ENCODE measurements at regions not wholly inside any gene's neighbourhood (a gene's known extent, or its start where the extent isn't known, plus 50 kb on each side); places are given as distances from the start of the nearest gene placed in this dataset.
"Not testable (repeated sequence)": the region's sequence is repeated elsewhere in the genome, so short reads cannot be mapped to it uniquely, and the experiment has no call there.

GRCh38 chr2:7653617-7654016 is 736.4 kb downstream of the RNF144A start:
- ChIA-PET CTCF (ENCODE audit: low intra/inter-chr PET ratio) (no interaction called here), POLR2A (no interaction called here)
- H3K27me3 ChIP-seq (ENCODE audit: control insufficient read depth in 2 of 2, insufficient read depth in 2 of 2, low read length in 2 of 2) = no peaks in the 10 kb centered on the region
- in situ Hi-C loops (cut with MboI) = no loop called here
- FAIRE-seq = no peak
- BruUV-seq (replicated peaks) = no TSS peak
- no peak for ATAC-seq
- no peaks in the 10 kb centered on the region for H3K4me1 ChIP-seq (replicated peaks in 1 of 2; ENCODE audit: control insufficient read depth in 2 of 2, insufficient read depth in 2 of 2, low read length in 2 of 2)
- H2AFZ ChIP-seq (ENCODE audit: low read depth, low read length) = no peak overlapping the region
- H3K9me1 ChIP-seq (ENCODE audit: control insufficient read depth, insufficient read depth, low read length) = no peaks in the 10 kb centered on the region
- intact Hi-C loops (cut with micrococcal nuclease) = no loop called here
- H3K36me3 ChIP-seq (ENCODE audit: control insufficient read depth, insufficient read depth, low read length) = no peaks in the 10 kb centered on the region
- H3K79me2 ChIP-seq (ENCODE audit: control insufficient read depth, insufficient read depth, low read length) = no peaks in the 10 kb centered on the region
- H4K20me1 ChIP-seq (replicated peaks; ENCODE audit: control insufficient read depth, insufficient read depth, low read length) = no peaks in the 10 kb centered on the region
- WGBS (ENCODE audit: insufficient coverage, low coverage, missing lambda C conversion rate) = 0% methylated on average over 2 of the region's 2 CpGs
- no peak overlapping the region for H3K9ac ChIP-seq (ENCODE audit: insufficient read depth in 1 of 2, low read depth in 2 of 2, low read length in 2 of 2)
- H3K9me3 ChIP-seq (replicated peaks; ENCODE audit: control insufficient read depth, insufficient read depth, low read depth, low read length) = no peaks in the 10 kb centered on the region
- no peak overlapping the region for H3K27ac ChIP-seq (ENCODE audit: extremely low read depth, low read depth, low read length)
- DNase-seq (ENCODE audit: extremely low read depth in 1 of 4, low spot score in 3 of 4) = no peak
- peak; percentile 40; the same call in 1 of the 2 replicates for TF ChIP-seq NFIC (IDR thresholded peaks at IDR 0.05)
- TF ChIP-seq KHSRP (IDR thresholded peaks at IDR 0.05) = no peak
- TF ChIP-seq MAFF (IDR thresholded peaks at IDR 0.05; ENCODE audit: low read length) = no peak
- TF ChIP-seq ZNF224 (CRISPR knock-in tag; IDR thresholded peaks at IDR 0.05) = no peak
- TF ChIP-seq SIN3A (IDR thresholded peaks at IDR 0.05; ENCODE audit: borderline replicate concordance in 2 of 2, control insufficient read depth in 1 of 2, low read depth in 2 of 2, low read length in 2 of 2) = no peak
- no peak overlapping the region for H3K4me2 ChIP-seq (ENCODE audit: insufficient read depth, low read length)
- H3K4me3 ChIP-seq = no peak overlapping the region

DNA sequence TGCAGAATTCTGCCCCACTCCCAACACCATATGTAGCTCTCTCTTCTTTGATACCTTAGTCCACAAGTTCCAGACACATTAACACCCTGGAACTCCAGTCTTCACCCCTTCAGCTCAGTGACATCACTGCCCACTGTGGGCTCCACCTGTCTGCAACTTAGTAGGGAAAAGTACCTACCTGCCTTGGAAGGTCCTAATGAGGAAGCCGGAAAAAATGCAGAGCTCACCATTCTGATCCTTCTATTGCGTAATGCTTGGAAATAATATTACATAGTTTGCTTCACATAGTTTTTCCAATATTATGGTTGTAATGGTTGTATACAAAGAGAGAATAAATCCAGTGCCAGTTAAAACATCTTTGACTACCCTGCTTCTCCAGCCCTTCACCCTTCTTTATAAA is 738.4 kb downstream of the RNF144A start:
- H3K27ac ChIP-seq (ENCODE audit: extremely low read depth, low read depth, low read length) = no peak overlapping the region
- no peaks in the 10 kb centered on the region for H3K36me3 ChIP-seq (ENCODE audit: control insufficient read depth, insufficient read depth, low read length)
- no peaks in the 10 kb centered on the region for H3K27me3 ChIP-seq (ENCODE audit: control insufficient read depth in 2 of 2, insufficient read depth in 2 of 2, low read length in 2 of 2)
- ATAC-seq = no peak
- FAIRE-seq = no peak
- no peak overlapping the region for H2AFZ ChIP-seq (ENCODE audit: low read depth, low read length)
- no peaks in the 10 kb centered on the region for H3K4me1 ChIP-seq (replicated peaks in 1 of 2; ENCODE audit: control insufficient read depth in 2 of 2, insufficient read depth in 2 of 2, low read length in 2 of 2)
- DNase-seq (ENCODE audit: extremely low read depth in 1 of 4, low spot score in 3 of 4) = no peak
- intact Hi-C loops (cut with micrococcal nuclease) = no loop called here
- BruUV-seq (replicated peaks) = no TSS peak
- in situ Hi-C loops (cut with MboI) = no loop called here
- H4K20me1 ChIP-seq (replicated peaks; ENCODE audit: control insufficient read depth, insufficient read depth, low read length) = no peaks in the 10 kb centered on the region
- CTCF ChIA-PET (ENCODE audit: low intra/inter-chr PET ratio) = no interaction called here
- no peak overlapping the region for H3K4me2 ChIP-seq (ENCODE audit: insufficient read depth, low read length)
- no peak overlapping the region for H3K9ac ChIP-seq (ENCODE audit: insufficient read depth in 1 of 2, low read depth in 2 of 2, low read length in 2 of 2)
- TF ChIP-seq TBL1XR1 (IDR thresholded peaks at IDR 0.05; ENCODE audit: low read length in 2 of 2) = no peak
- no peak for TF ChIP-seq CEBPG (CRISPR knock-in tag; IDR thresholded peaks at IDR 0.05)
- peak; percentile 22 to 81; a peak in 2 of 4 replicates for TF ChIP-seq CEBPG (tag; conservative IDR thresholded peaks at IDR 0.05 in 1 of 2, IDR thresholded peaks at IDR 0.05 in 1 of 2)
- no peaks in the 10 kb centered on the region for H3K79me2 ChIP-seq (ENCODE audit: control insufficient read depth, insufficient read depth, low read length)
- POLR2A ChIA-PET = no interaction called here
- WGBS (ENCODE audit: insufficient coverage, low coverage, missing lambda C conversion rate) = 0% methylated on average over 2 of the region's 2 CpGs
- no peaks in the 10 kb centered on the region for H3K9me3 ChIP-seq (replicated peaks; ENCODE audit: control insufficient read depth, insufficient read depth, low read depth, low read length)
- no peaks in the 10 kb centered on the region for H3K9me1 ChIP-seq (ENCODE audit: control insufficient read depth, insufficient read depth, low read length)
- H3K4me3 ChIP-seq = no peak overlapping the region

GRCh38 chr2:7657526-7657925 is 740.3 kb downstream of the RNF144A start:
- POLR2A ChIA-PET; H3K9me3 ChIP-seq (replicated peaks; ENCODE audit: control insufficient read depth, insufficient read depth, low read depth, low read length); H3K27me3 ChIP-seq (ENCODE audit: control insufficient read depth in 2 of 2, insufficient read depth in 2 of 2, low read length in 2 of 2); H3K9me1 ChIP-seq (ENCODE audit: control insufficient read depth, insufficient read depth, low read length); H2AFZ ChIP-seq (ENCODE audit: low read depth, low read length); H3K27ac ChIP-seq (ENCODE audit: extremely low read depth, low read depth, low read length); BruUV-seq (replicated peaks); H3K4me3 ChIP-seq; FAIRE-seq; H3K79me2 ChIP-seq (ENCODE audit: control insufficient read depth, insufficient read depth, low read length); intact Hi-C loops (cut with micrococcal nuclease); CTCF ChIA-PET (ENCODE audit: low intra/inter-chr PET ratio); H4K20me1 ChIP-seq (replicated peaks; ENCODE audit: control insufficient read depth, insufficient read depth, low read length); H3K4me2 ChIP-seq (ENCODE audit: insufficient read depth, low read length); H3K36me3 ChIP-seq (ENCODE audit: control insufficient read depth, insufficient read depth, low read length); DNase-seq (ENCODE audit: extremely low read depth in 1 of 4, low spot score in 3 of 4); H3K4me1 ChIP-seq (replicated peaks in 1 of 2; ENCODE audit: control insufficient read depth in 2 of 2, insufficient read depth in 2 of 2, low read length in 2 of 2); ATAC-seq; in situ Hi-C loops (cut with MboI); H3K9ac ChIP-seq (ENCODE audit: insufficient read depth in 1 of 2, low read depth in 2 of 2, low read length in 2 of 2): not testable (repeated sequence)
- 0% methylated on average over 2 of the region's 2 CpGs for WGBS (ENCODE audit: insufficient coverage, low coverage, missing lambda C conversion rate)

All from K562 (cell line).